NOMO-1 treated with dmso at 0.1 percent for 144 hours (cell line): ENCODE measurements at regions not wholly inside any gene's neighbourhood (a gene's known extent, or its start where the extent isn't known, plus 50 kb on each side); places are given as distances from the start of the nearest gene placed in this dataset.
A peak's percentile ranks its signal among the peaks of the same experiment; 100 is the strongest.

Experiments
- DNase-seq: peaks from one replicate; lab custom pipeline; 2025; ENCODE audit not compliant: unreplicated experiment; lab: John Stamatoyannopoulos, UW

DNA sequence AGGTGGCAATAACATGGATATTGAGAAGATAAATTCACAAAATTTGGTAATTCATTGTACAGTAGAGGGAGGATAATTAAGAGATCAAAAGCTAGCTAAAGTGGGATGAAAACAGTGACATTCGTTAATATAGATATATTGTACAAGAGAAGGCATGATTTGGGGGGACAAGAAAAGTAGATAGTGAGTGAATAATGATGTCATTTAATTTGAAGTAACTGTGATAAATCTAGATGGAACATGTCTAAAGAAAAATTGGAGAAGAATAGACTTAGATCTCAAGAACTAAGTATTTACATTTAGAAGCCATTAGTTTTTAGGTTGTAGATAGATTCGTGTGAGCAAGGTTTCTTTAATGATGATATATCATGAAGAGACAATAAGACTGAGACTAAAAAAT is 594.0 kb upstream of the RGS18 start:
- no peak for DNase-seq

DNA sequence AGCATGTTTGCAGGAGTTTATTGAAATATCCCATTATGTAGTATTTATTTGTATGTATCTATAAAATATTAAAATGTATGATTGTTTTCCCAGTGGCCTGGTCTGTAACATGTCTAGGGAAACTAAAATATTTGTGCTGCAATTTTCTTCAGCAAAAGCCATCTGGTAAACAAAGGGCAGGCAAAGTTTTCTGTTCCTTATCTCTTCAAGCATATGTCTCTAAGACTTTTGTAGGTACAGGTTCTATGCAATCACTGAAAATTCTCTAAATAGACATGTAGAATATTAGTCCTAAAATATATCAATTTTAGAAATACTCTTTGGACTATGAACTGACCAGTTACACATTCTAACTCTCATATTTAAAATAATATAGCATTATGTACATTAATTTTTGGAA is 585.8 kb upstream of the RGS18 start:
- DNase-seq: no peak

DNA sequence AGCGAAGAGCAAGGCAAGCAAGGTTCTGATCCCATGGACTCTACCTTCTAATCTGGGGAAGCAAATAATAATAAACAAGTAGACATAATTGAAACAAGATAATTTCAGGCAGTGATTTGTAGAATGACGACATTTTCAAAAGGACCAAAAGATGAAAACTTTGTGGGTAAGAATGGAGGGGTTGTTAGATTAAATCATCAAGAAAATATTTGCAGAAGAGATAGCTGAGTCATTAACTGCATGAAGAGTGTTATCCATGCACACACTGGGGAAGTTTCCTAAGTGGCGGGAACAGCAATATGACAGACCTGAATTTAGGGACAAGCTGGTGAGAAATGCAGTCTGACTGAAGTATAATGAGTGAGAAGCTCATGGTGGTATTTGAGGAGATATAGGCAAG is 583.1 kb upstream of the RGS18 start:
- no peak for DNase-seq

DNA sequence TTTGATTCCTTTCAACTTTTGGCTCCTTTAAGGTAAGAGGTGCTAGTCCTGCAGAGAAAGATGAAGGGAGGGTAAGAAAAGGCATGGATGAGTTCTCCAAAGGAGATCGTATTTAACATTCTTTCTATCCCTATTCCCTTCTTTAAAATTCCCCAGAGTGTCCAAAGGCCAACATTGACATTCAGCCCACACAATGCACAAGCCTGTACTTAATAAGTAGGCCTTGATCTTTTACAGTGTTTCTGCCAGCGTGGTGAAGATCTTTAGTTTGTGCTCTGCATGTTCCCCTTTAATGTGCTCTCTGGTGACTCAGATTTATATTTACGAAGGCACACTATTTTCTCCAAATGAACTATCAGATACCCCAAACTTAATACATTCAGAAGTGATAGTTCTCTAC is 582.5 kb upstream of the RGS18 start:
- DNase-seq: no peak

DNA sequence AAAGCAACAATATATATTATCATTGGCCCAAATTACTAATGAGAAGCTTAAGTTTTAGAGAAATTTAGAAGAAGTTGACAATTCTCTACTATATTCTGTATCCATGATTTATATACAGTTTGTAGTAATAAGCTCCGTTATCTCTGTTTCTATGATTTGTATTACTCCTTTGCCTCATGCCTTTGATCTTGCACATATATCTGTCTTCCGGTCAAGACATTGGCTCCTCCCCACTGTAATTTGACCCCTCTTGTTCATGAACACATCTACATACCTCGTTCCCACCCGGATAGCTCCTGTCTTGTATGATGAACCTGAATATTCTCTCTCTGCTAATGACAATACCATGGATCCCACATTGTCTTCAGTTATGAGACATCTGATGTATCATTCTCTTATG is 581.0 kb upstream of the RGS18 start:
- no peak for DNase-seq

DNA sequence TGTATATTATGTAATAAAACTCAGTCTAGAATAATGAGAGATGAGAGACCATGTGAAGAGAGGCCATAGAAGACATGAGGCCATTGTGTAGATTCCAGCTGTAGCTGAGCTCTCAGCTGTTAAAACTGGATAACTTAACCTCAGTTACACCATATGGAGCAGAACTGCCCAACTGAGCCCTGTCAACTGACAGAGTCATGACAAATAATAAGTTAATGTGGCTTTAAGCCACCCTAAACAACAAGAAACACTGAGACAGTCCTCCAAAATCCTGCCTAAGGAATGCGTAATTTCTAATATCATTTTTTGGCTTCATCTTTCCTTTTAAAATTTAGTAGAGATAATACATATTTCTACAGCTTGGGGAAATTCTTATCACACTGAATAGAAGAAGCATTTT is 580.0 kb upstream of the RGS18 start:
- no peak for DNase-seq

DNA sequence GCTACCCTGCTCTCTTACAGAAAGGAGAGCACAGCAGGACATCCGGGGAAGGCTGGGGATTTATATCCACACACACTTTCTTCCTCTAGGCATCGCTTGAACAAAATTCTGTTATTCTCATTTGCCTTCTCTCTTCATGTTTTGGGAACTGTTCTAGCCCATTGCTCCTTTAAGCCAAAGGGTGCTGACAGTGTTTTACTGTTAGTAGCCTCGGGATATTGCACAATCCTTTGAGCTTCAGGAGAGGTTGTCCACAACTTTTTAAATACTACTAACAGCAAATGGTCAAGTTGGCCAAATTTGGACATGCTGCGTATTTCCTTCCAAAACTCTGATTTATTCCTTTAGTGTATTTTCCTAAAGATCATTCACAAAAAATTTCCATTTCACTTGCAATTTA is 579.2 kb upstream of the RGS18 start:
- no peak for DNase-seq

DNA sequence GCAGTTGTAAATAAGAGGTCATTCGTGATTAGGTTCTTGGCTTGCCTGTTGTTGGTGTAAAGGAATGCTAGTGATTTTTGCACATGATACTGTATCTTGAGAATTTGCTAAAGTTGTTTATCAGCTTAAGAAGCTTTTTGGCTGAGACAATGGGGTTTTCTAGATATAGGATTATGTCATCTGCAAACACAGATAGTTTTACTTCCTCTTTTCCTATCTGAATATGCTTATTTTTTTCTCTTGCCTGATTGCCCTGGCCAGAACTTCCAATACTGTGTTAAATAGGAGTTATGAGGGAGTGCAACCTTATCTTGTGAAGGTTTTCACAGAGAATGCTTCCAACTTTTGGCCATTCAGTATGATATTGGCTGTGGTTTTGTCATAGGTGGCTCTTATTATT is 576.1 kb upstream of the RGS18 start:
- peak; percentile 5 for DNase-seq

DNA sequence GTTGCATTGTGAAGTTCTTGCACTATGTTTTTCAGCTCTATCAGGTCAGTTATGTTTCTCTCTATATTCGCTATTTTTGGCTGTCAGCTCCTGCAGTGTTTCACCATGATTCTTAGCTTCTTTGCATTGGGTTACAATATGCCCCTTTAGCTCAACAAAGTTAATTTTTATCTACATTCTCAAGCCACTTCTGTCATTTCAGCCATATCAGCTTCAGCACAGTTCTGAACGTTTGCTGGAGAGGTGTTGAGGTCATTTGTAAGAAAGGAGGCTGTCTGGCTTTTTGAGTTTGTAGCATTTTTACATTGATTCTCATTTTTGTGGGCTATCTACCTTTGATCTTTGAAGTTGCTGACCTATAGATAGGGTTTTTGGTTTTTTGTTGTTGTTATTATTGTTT is 573.2 kb upstream of the RGS18 start:
- no peak for DNase-seq

DNA sequence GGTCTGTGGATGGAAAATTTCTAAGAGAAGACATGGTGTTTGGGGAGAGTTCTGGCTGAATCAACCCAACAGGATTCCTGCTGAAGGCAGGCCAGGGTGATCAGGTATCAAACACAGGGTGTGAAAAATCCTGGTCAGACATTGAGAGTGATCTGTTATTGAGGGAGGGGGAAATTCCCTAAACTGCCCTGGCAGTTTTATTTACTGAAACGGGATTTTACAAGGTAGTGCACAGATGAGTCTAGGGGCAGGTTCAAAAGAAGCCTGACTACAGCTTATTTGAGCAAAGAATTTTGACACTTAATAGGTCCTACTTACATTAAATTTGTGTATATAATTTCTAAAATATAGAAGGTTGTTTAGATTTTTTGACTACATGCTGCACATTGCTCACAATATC is 569.4 kb upstream of the RGS18 start:
- no peak for DNase-seq

DNA sequence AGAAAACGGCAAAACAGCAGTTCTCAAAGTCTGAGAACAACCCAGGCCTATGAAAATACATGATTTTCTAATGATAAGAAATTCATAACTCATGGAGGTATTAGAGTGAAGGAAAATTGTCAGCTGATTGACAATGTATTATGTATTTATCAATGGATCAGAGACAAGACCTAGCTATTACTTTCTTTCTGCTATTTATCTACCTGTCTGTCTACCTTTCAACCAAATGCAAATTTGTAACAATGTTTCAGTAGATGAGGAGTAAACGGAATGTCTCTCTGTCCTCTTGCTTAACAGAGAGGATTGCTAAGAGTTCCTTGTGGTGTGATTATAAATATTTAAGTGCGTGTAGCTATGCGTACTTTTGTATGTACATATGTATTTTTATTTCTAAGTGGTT is 568.7 kb upstream of the RGS18 start:
- DNase-seq: no peak

DNA sequence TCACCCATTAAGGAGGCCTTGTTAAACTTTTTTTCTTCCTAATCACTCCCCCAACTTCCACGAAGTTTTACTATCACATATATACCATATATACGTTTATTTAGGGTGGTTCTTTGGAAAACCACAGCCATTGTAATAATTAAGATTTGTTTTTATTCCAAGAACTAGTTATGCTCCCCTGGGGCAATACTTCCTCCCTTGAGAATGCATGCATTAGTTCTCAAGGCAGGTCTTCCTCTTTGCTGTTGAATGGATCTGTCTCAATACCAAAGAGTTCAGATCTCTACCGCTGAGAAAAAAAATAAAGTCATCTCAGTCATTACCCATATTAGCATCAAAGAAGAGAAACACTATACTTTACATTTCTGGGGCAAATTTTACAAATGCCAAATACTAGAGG is 567.7 kb upstream of the RGS18 start:
- no peak for DNase-seq

DNA sequence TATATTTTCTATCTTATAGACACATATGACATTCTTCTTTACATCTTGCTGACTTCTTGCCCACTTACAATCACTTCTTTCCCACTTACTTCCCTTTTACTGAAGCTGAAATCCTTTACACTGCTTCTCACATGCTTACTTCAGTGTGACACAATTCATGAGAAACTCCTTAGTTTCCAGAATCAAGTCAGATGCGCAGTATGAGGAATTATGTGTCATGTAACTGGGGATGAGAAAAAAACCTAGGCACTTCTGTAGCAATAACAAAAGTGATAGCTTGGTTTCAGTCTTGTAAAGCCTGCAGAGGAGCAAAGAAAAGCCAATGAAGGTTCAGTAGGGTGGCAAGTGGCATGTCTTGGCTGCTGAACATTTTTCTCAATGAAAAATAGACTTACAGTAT is 566.2 kb upstream of the RGS18 start:
- DNase-seq: no peak

DNA sequence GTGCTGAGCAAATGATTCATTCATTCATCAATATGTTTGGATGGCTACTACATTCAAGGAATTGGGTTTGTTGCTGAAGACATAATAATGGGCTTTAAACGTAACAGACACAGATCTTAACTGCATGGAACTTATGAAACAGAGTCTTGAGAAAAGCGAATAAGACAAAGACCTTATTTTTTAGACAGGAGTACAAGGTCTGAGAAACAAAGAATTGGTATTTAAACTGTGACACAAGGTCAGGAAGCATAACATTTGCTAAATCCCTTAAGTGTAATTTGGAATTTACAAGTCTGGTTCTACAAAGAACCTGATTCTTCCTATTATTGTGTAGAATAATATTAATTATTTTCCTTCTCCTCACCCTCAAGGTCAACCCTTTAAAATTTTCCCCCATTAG is 565.4 kb upstream of the RGS18 start:
- DNase-seq: no peak

DNA sequence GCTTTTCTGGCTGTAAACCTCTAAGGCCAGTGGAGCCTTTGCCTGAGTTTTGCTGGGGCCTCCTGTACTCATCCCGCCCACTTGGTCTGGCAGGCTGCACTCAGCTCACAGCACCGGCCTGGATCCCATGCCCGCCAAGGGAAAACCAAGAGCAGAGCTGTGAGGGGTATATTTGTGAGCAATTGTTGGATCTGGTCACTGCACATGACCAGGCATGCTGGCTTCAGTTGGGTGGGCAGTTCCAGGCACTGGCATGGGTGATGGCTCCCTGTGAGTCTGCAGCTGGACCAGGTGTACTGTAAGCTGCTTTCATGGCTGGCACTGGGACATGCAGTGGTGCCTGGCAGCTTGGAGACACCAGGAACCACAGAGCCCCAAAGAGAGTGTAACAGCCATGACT is 563.1 kb upstream of the RGS18 start:
- no peak for DNase-seq

DNA sequence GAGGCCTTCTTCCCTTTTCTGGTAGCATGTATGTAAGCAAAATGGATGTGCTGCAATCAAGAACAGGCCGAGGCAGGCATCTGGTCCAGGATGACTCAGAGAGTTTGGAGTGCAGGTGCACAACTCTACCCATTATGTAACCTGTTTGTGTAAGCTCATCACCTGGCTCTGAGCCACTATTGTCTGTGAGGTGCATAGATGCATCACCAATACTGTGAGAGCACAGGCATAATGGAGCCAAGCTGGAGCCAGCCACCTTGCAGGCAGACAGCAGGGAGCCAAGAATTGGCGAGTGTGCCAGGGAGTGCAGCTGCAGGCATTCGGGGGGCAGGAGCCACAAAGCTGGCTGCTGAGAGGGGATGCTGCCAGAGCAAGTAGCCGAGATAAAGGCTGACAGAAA is 549.9 kb upstream of the RGS18 start:
- no peak for DNase-seq

DNA sequence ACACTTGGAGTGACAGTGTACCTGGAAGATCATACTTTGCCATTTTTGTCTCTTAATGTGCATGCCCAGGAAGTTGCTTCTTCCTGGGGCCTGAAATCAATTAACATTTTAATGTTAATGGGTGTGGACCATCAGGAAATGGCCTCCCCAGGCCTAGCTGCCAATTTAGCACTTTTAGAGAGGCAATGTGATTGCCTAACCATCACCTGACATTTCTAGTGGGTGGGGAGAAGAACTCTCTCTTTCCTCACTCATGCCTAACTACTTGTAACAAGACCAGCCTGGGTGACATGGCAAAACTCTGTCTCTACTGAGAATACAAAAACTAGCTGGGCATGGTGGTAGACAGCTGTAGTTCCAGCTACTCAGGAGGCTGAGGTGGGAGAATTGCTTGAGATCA is 549.0 kb upstream of the RGS18 start:
- DNase-seq: no peak

DNA sequence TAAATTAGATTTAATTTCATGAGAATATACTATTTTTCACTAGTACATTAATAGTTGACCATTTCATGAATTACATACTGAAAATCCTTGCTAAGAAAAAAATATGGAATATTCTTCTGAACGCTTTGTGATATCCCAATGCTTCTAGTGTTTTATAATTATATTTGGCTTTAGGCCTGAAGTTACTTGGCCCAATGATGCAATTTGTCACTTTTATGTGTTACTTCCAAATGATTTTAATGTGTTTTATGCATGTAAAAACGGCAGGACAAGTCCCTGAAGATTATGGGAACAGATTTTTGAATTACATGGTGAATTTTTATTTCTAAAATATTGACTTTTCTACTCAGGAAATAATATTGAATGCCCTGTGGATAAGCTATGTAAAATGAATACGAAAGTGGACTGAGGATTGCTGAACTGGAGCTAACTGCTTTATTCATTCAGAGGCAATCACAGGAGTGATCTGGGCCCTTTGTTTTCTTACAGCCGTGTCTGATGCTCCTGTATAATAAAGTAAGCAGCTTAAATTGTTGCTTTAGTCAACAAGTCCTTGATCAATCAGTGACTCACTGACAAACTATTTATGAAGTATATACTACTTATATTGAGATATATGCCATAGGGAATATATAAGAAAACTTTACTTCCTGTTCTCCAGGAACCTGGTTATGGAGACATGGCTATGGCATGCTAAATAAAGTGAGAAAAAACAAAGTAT is 543.0 kb upstream of the RGS18 start:
- no peak for DNase-seq

DNA sequence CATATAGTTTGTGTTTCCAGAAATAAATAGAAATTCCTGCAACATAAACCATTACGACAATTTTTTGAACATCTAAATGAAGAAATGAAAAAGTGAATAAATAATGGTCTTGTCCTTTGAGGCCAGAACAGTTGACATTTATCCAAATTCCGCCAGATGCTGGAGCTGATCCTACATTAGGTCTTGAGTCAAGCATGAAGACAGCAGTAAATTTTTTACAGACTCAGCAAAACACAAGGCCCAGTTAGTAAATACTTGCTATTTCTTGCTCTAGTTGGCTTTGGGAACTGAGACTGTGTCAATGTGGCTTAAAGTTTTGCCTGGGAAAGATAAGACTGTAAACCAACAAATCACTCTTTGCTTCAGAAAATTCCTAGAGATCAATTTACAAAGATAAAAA is 540.1 kb upstream of the RGS18 start:
- DNase-seq: no peak

DNA sequence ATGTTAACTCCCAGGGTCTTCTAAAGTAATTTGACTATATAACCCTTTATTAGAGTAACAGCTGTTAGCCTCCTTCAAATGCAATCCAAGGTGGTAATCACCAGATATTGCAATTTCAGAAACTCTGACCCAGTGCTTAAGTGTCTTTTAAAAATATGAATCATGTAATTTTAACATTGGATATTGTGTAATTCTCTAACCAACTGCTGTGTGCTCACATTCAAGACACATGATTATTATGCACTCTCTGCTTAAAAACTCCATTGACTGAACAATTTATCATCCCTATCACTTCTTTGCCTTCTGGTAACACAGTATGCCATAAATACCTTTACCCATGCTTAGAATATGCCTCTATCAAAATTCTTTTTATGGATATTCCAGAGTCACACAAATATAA is 537.4 kb upstream of the RGS18 start:
- DNase-seq: no peak

DNA sequence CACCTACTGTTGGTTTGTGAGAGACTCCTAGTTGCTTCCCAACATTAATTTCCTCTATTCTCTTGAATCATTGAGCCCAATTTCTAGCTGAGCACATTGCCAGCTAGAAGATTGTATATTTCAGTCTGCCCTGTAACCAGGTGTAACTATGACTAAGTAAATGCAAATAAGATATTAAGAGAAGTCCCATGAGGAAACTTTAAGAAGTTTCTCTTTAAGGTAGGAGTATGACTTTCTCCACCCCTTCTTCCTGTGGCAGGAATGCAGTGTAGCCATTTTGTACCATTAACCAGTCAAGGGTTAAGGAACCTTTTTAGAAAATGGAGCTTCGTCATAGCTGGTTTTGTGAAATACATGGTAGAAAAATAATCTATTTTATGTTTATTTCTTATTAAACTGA is 534.2 kb upstream of the RGS18 start:
- no peak for DNase-seq

DNA sequence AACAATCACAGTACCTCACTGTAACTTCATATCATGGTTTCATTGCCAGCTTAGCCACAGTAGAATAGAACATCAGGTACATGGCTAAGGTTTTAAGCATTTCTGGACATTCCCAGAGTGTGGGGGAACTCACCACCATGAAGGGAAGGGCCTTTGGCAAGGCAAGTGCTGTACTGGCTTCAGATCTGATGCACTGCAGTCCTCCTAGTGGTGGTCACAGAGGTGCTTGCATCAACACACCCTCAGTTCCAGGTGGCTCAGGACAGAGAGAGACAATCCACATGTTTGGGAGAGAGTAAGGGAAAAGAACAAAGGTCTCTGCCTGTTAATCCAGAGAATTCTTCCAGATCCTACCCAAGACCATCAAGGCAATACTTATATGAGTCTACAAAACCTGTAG is 528.4 kb upstream of the RGS18 start:
- no peak for DNase-seq

DNA sequence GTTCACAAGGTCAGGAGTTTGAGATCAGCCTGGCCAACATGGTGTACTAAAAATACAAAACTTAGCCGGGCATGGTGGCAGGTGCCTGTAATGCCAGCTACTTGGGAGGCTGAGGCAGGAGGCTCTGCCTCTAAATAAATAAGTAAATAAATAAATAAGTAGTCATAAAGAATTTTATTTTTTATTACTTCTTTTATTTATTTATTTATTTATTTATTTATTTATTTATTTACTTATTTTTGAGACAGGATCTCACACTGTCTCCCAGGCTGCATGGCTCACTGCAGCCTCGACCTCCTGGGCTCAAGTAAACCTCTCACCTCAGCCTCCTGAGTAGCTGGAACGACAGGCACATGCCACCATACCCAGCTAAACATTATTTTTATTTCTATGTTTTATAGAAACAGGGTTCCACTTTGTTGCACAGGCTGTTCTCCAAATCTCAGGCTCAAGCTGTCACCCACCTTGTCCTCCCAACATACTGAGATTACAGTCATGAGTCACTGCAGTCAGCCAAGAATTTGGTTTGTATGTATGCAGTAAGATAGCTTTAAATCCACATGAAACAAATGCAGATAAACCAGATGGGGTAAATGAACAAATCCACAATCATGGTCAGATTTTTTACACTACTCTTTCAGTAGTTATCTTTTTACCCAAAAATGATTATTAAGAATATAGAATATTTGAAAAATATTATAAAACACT is 523.3 kb upstream of the RGS18 start:
- DNase-seq: no peak
